Loucy (cell line): ENCODE measurements at regions not wholly inside any gene's neighbourhood (a gene's known extent, or its start where the extent isn't known, plus 50 kb on each side); places are given as distances from the start of the nearest gene placed in this dataset.

Source experiments
- H2AFZ ChIP-seq: fragments of 200-600 bp; sonication (generic); 2 replicates; pipeline ENCODE4 v1.6.0; 2016; ENCODE audit warnings: antibody characterized with exemption, mild to moderate bottlenecking, low read length, moderate library complexity
- H3F3A ChIP-seq: fragments of 200-600 bp; 2 replicates; pipeline ENCODE4 v1.6.0; 2016; ENCODE audit warnings: antibody characterized with exemption, low read depth, mild to moderate bottlenecking
- H3K27me3 ChIP-seq: fragments of 200-600 bp; sonication (generic); 2 replicates; pipeline ENCODE4 v1.6.1; 2014; ENCODE audit warnings: low read length, mild to moderate bottlenecking; ENCODE audit not compliant: insufficient read depth, poor library complexity, severe bottlenecking
- H3K36me3 ChIP-seq: fragments of 200-600 bp; sonication (generic); 2 replicates; pipeline ENCODE4 v1.6.1; 2016; ENCODE audit warnings: low read length; ENCODE audit not compliant: insufficient read depth
- H3K4me1 ChIP-seq: fragments of 200-600 bp; sonication (generic); 2 replicates; pipeline ENCODE4 v1.5.1; 2014; ENCODE audit warnings: low read length, mild to moderate bottlenecking; ENCODE audit not compliant: insufficient read depth, poor library complexity, severe bottlenecking
- H3K4me2 ChIP-seq: fragments of 200-600 bp; sonication (generic); 2 replicates; pipeline ENCODE4 v1.6.0; 2014; ENCODE audit warnings: antibody characterized with exemption, low read length, low read depth, mild to moderate bottlenecking; ENCODE audit not compliant: poor library complexity, severe bottlenecking
- H3K4me3 ChIP-seq: fragments of 200-600 bp; sonication (generic); 2 replicates; pipeline ENCODE4 v1.5.1; 2014; ENCODE audit warnings: low read length, mild to moderate bottlenecking, mixed read lengths; ENCODE audit not compliant: poor library complexity, severe bottlenecking
- H3K79me2 ChIP-seq: fragments of 200-600 bp; sonication (generic); 2 replicates; pipeline ENCODE4 v1.6.1; 2014; ENCODE audit warnings: low read length; ENCODE audit not compliant: insufficient read depth
- H3K9ac ChIP-seq: fragments of 200-600 bp; sonication (generic); 2 replicates; pipeline ENCODE4 v1.6.0; 2014; ENCODE audit warnings: mild to moderate bottlenecking, low read depth, low read length, moderate library complexity; ENCODE audit not compliant: poor library complexity, severe bottlenecking
- H3K9me2 ChIP-seq: fragments of 200-600 bp; sonication (generic); replicated peaks from 2 replicates; pipeline ENCODE4 v1.6.1; 2016; ENCODE audit warnings: low read depth, low read length, mixed read lengths
- H3K9me3 ChIP-seq: fragments of 200-600 bp; sonication (generic); 2 replicates; pipeline ENCODE4 v1.6.1; 2014; ENCODE audit warnings: mild to moderate bottlenecking, antibody characterized with exemption, low read length, low read depth; ENCODE audit not compliant: insufficient read depth
- H4K20me1 ChIP-seq: fragments of 200-600 bp; sonication (generic); 2 replicates; pipeline ENCODE4 v1.6.0; 2014; ENCODE audit warnings: antibody characterized with exemption, low read length, mild to moderate bottlenecking; ENCODE audit not compliant: insufficient read depth, poor library complexity, severe bottlenecking
- CTCF ChIP-seq: fragments of 200-600 bp; sonication (generic); conservative IDR thresholded peaks from 2 replicates; pipeline ENCODE4 v1.5.1; 2014; ENCODE audit warnings: mild to moderate bottlenecking, antibody characterized with exemption, low read length
- EZH2phosphoT487 ChIP-seq: fragments of 200-600 bp; IDR thresholded peaks from 2 replicates; pipeline ENCODE4 v1.6.1; 2018; ENCODE audit warnings: antibody characterized with exemption, mild to moderate bottlenecking, moderate library complexity, borderline replicate concordance

- Histone ChIP-seq H3K27me3 (no peaks in the 10 kb centered on the region), H2AFZ (no peak overlapping the region), H3F3A (no peaks in the 10 kb centered on the region), H4K20me1 (no peaks in the 10 kb centered on the region), H3K4me2 (no peak overlapping the region), H3K9ac (no peak overlapping the region), H3K4me3 (no peak overlapping the region), H3K9me3 (no peaks in the 10 kb centered on the region), H3K79me2 (no peaks in the 10 kb centered on the region), H3K4me1 (peaks cover 14% of the 10 kb centered on the region), H3K36me3 (no peaks in the 10 kb centered on the region), H3K9me2 (no peaks in the 10 kb centered on the region)
- TF ChIP-seq CTCF: no peak
- no peak for TF ChIP-seq EZH2phosphoT487
These were observed 69.1 kb downstream of the MCFD2 start for GRCh38 chr2:46846536-46846935.

- no peak overlapping the region for H2AFZ ChIP-seq
- H3K27me3 ChIP-seq: no peaks in the 10 kb centered on the region
- H3K9me3 ChIP-seq: no peaks in the 10 kb centered on the region
- no peaks in the 10 kb centered on the region for H3F3A ChIP-seq
- H3K79me2 ChIP-seq: no peaks in the 10 kb centered on the region
- H4K20me1 ChIP-seq: no peaks in the 10 kb centered on the region
- H3K9me2 ChIP-seq: no peaks in the 10 kb centered on the region
- no peak overlapping the region for H3K4me3 ChIP-seq
- no peak overlapping the region for H3K9ac ChIP-seq
- no peaks in the 10 kb centered on the region for H3K36me3 ChIP-seq
- TF ChIP-seq EZH2phosphoT487: no peak
- peaks cover 15% of the 10 kb centered on the region for H3K4me1 ChIP-seq
- H3K4me2 ChIP-seq: no peak overlapping the region
These were observed 69.8 kb downstream of the MCFD2 start for GRCh38 chr2:46845542-46846486.

- Histone ChIP-seq H3K4me3 (no peak overlapping the region), H3K36me3 (no peaks in the 10 kb centered on the region), H3K9me2 (no peaks in the 10 kb centered on the region), H3F3A (no peaks in the 10 kb centered on the region), H3K9ac (no peak overlapping the region), H3K27me3 (no peaks in the 10 kb centered on the region), H3K9me3 (no peaks in the 10 kb centered on the region), H3K4me1 (peaks cover 15% of the 10 kb centered on the region), H3K4me2 (no peak overlapping the region), H3K79me2 (no peaks in the 10 kb centered on the region), H2AFZ (no peak overlapping the region), H4K20me1 (no peaks in the 10 kb centered on the region)
- TF ChIP-seq EZH2phosphoT487 (no peak), CTCF (no peak)
These were observed 71.2 kb downstream of the MCFD2 start for GRCh38 chr2:46844443-46844842.

- Histone ChIP-seq H3K36me3 (no peaks in the 10 kb centered on the region), H3F3A (no peaks in the 10 kb centered on the region)
These were observed 71.6 kb downstream of the MCFD2 start for GRCh38 chr2:46844034-46844433.

More at GRCh38 chr2:46844034-46844433, 71.6 kb downstream of the MCFD2 start:
- H4K20me1 ChIP-seq: no peaks in the 10 kb centered on the region
- no peak overlapping the region for H2AFZ ChIP-seq
- H3K79me2 ChIP-seq: no peaks in the 10 kb centered on the region
- H3K4me2 ChIP-seq: no peak overlapping the region
- H3K9ac ChIP-seq: no peak overlapping the region
- no peak overlapping the region for H3K4me3 ChIP-seq
- H3K9me2 ChIP-seq: no peaks in the 10 kb centered on the region
- H3K27me3 ChIP-seq: no peaks in the 10 kb centered on the region
- H3K4me1 ChIP-seq: peaks cover 15% of the 10 kb centered on the region
- TF ChIP-seq CTCF: no peak
- no peak for TF ChIP-seq EZH2phosphoT487
- no peaks in the 10 kb centered on the region for H3K9me3 ChIP-seq
